ENCODE measurements at regions not wholly inside any gene's neighbourhood (a gene's known extent, or its start where the extent isn't known, plus 50 kb on each side); places are given as distances from the start of the nearest gene placed in this dataset.
"Not testable (repeated sequence)": the region's sequence is repeated elsewhere in the genome, so short reads cannot be mapped to it uniquely, and the experiment has no call there.

GRCh38 chr6:126891158-126891557 lies 227.3 kb upstream of the RSPO3 start:
- DNase-seq (ENCODE audit: low spot score), result no peak

- not testable (repeated sequence) for DNase-seq (ENCODE audit: low spot score)
These were observed 225.6 kb upstream of the RSPO3 start for GRCh38 chr6:126892869-126893268.

GRCh38 chr6:126897758-126898157 lies 220.7 kb upstream of the RSPO3 start:
- DNase-seq (ENCODE audit: low spot score), result no peak

- DNase-seq (ENCODE audit: low spot score), result no peak
These were observed 214.3 kb upstream of the RSPO3 start for GRCh38 chr6:126904176-126904575.

- no peak for DNase-seq (ENCODE audit: low spot score)
These were observed 212.6 kb upstream of the RSPO3 start for GRCh38 chr6:126905917-126906316.

GRCh38 chr6:126907312-126907711 lies 211.2 kb upstream of the RSPO3 start:
- no peak for DNase-seq (ENCODE audit: low spot score)

- DNase-seq (ENCODE audit: low spot score), result no peak
These were observed 210.5 kb upstream of the RSPO3 start for GRCh38 chr6:126907996-126908395.

GRCh38 chr6:126909493-126909892 lies 209.0 kb upstream of the RSPO3 start:
- DNase-seq (ENCODE audit: low spot score), result no peak

- DNase-seq (ENCODE audit: low spot score), result no peak
These were observed 204.8 kb upstream of the RSPO3 start for GRCh38 chr6:126913651-126914050.

GRCh38 chr6:126914172-126914571 lies 204.3 kb upstream of the RSPO3 start:
- DNase-seq (ENCODE audit: low spot score), result no peak

GRCh38 chr6:126914801-126915200 lies 203.7 kb upstream of the RSPO3 start:
- no peak for DNase-seq (ENCODE audit: low spot score)

- DNase-seq (ENCODE audit: low spot score), result no peak
These were observed 198.5 kb upstream of the RSPO3 start for GRCh38 chr6:126919947-126920346.

GRCh38 chr6:126923807-126924206 lies 194.7 kb upstream of the RSPO3 start:
- DNase-seq (ENCODE audit: low spot score), result no peak

GRCh38 chr6:126926926-126927325 lies 191.5 kb upstream of the RSPO3 start:
- DNase-seq (ENCODE audit: low spot score), result no peak

GRCh38 chr6:126927841-126928240 lies 190.6 kb upstream of the RSPO3 start:
- no peak for DNase-seq (ENCODE audit: low spot score)

GRCh38 chr6:126937426-126937825 lies 181.0 kb upstream of the RSPO3 start:
- no peak for DNase-seq (ENCODE audit: low spot score)

GRCh38 chr6:126939784-126940183 lies 178.7 kb upstream of the RSPO3 start:
- no peak for DNase-seq (ENCODE audit: low spot score)

- DNase-seq (ENCODE audit: low spot score), result no peak
These were observed 176.7 kb upstream of the RSPO3 start for GRCh38 chr6:126941751-126942150.

- DNase-seq (ENCODE audit: low spot score), result no peak
These were observed 174.0 kb upstream of the RSPO3 start for GRCh38 chr6:126944512-126944911.

GRCh38 chr6:126945150-126945685 lies 173.3 kb upstream of the RSPO3 start:
- no peak for DNase-seq (ENCODE audit: low spot score)

- DNase-seq (ENCODE audit: low spot score), result no peak
These were observed 172.6 kb upstream of the RSPO3 start for GRCh38 chr6:126945812-126946360.

GRCh38 chr6:126947070-126947469 lies 171.4 kb upstream of the RSPO3 start:
- no peak for DNase-seq (ENCODE audit: low spot score)

- DNase-seq (ENCODE audit: low spot score), result no peak
These were observed 168.7 kb upstream of the RSPO3 start for GRCh38 chr6:126949786-126950185.

GRCh38 chr6:126955621-126956020 lies 162.8 kb upstream of the RSPO3 start:
- DNase-seq (ENCODE audit: low spot score), result no peak

Data from mesenteric fat pad (tissue), 1 donor.